ENCODE measurements at regions not wholly inside any gene's neighbourhood (a gene's known extent, or its start where the extent isn't known, plus 50 kb on each side); places are given as distances from the start of the nearest gene placed in this dataset.

- no peak for TF ChIP-seq CTCF (IDR thresholded peaks at IDR 0.05; ENCODE audit: low read depth, low read length, poor library complexity, severe bottlenecking)
- no peak for TF ChIP-seq EZH2phosphoT487 (IDR thresholded peaks at IDR 0.05; ENCODE audit: borderline replicate concordance, low read length)
Measured at GRCh38 chr7:54831046-54831643, 72.1 kb upstream of the SEC61G start.
